CD4-positive, alpha-beta T cell (primary cell): ENCODE measurements at regions not wholly inside any gene's neighbourhood (a gene's known extent, or its start where the extent isn't known, plus 50 kb on each side); places are given as distances from the start of the nearest gene placed in this dataset.

Experiments
- ATAC-seq: fragments of 200-7000 bp; cut with Tn5 transposase; one replicate; pipeline ENCODE4 v1.10.0; 2022; ENCODE audit warnings: mild to moderate bottlenecking; ENCODE audit not compliant: poor library complexity
- CTCF ChIA-PET: fragments of 350-600 bp; sonication (Branson Sonifier 250); formaldehyde crosslinking; loops from one replicate; lab custom pipeline; 2021; ENCODE audit warnings: antibody characterized with exemption, inconsistent platforms; lab: Charles Lee
- POLR2A ChIA-PET: fragments of 350-600 bp; sonication (Branson Sonifier 250); formaldehyde crosslinking; loops from one replicate; lab custom pipeline; 2021; ENCODE audit warnings: antibody characterized with exemption, inconsistent platforms; lab: Charles Lee
- DNase-seq, 14 experiments: peaks; one replicate each; pipeline ENCODE4 v3.0.0-alpha.2; 2013 to 2020; ENCODE audit warnings: mixed read lengths in 2 of 14
- H3K27ac ChIP-seq, 2 donors: one replicate each; pipeline versions ENCODE4 v1.5.1 to v1.7.0; 2013; ENCODE audit warnings: low read length in 2 of 2, low read depth in 1 of 2, mild to moderate bottlenecking in 1 of 2
- H3K27me3 ChIP-seq, 2 experiments: 1 replicate in 1 of 2; 2 replicates in 1 of 2; pipeline versions ENCODE4 v1.6.1 to v1.7.0; 2013; ENCODE audit warnings: low read length in 2 of 2, control low read depth in 1 of 2, mild to moderate bottlenecking in 1 of 2, moderate library complexity in 1 of 2; ENCODE audit not compliant: insufficient read depth in 2 of 2, control insufficient read depth in 1 of 2
- H3K36me3 ChIP-seq: one replicate; pipeline ENCODE4 v1.6.1; 2013; ENCODE audit warnings: low read length, control low read depth; ENCODE audit not compliant: insufficient read depth
- H3K4me1 ChIP-seq: one replicate; pipeline ENCODE4 v1.6.1; 2013; ENCODE audit warnings: low read length, control low read depth; ENCODE audit not compliant: insufficient read depth
- H3K4me3 ChIP-seq: one replicate; pipeline ENCODE4 v1.5.1; 2013; ENCODE audit warnings: mild to moderate bottlenecking, low read length, moderate library complexity
- H3K9me3 ChIP-seq, 2 experiments: 1 replicate in 1 of 2; 2 replicates in 1 of 2; pipeline versions ENCODE4 v1.6.1 to v1.7.0; 2013; ENCODE audit warnings: low read length in 2 of 2, mild to moderate bottlenecking in 2 of 2, control low read depth in 1 of 2, moderate library complexity in 1 of 2; ENCODE audit not compliant: control insufficient read depth in 1 of 2, insufficient read depth in 1 of 2
- H3K27ac Mint-ChIP-seq: one replicate; pipeline ENCODE4 v1.8.0; 2020; ENCODE audit warnings: mixed read lengths
- H3K27me3 Mint-ChIP-seq: one replicate; pipeline ENCODE4 v1.8.0; 2021; ENCODE audit warnings: mixed read lengths
- H3K36me3 Mint-ChIP-seq: one replicate; pipeline ENCODE4 v1.8.0; 2021; ENCODE audit warnings: low read depth, mixed read lengths
- H3K4me1 Mint-ChIP-seq: one replicate; pipeline ENCODE4 v1.8.0; 2021; ENCODE audit warnings: low read depth, mixed read lengths
- H3K4me3 Mint-ChIP-seq: one replicate; pipeline ENCODE4 v1.8.0; 2020; ENCODE audit warnings: mild to moderate bottlenecking, mixed read lengths
- H3K9me3 Mint-ChIP-seq: one replicate; pipeline ENCODE4 v1.8.0; 2020; ENCODE audit warnings: mixed read lengths
- intact Hi-C, 2 experiments: fragments of 100-400 bp; cut with DNase I in 1 of 2; cut with micrococcal nuclease in 1 of 2; formaldehyde crosslinking; loops; one replicate each; pipeline versions ENCODE4 v1.15.1 to v1.9.0; 2023 to 2025; cut with DNase I, micrococcal nuclease
- TF ChIP-seq, protein P1 (sequence below): fragments of 200-600 bp; IDR thresholded peaks from one replicate; pipeline ENCODE4 v1.8.0; 2022; ENCODE audit warnings: antibody characterized with exemption, mild to moderate bottlenecking

DNA sequence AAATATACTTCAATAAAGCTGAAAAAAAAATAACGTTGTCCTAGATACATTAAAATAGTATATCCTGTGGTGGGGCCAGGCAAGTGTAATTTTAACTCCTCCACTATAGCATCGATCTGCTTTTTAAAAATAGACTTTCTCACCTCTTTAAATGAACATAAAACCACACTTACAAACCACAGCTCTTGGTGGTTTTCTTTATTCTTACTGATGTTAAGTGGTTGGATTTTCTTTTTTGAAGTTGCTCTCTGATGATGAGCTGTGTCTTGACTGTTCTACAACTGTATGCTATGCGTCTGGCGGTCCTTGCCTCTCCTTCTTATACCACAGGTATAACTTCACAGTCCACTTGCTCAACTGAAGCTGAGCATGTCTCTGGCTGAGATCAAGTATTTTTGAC lies 721.5 kb upstream of the KLHL1 start:
- CTCF ChIA-PET, result no interaction called here
- ATAC-seq, result no peak

DNA sequence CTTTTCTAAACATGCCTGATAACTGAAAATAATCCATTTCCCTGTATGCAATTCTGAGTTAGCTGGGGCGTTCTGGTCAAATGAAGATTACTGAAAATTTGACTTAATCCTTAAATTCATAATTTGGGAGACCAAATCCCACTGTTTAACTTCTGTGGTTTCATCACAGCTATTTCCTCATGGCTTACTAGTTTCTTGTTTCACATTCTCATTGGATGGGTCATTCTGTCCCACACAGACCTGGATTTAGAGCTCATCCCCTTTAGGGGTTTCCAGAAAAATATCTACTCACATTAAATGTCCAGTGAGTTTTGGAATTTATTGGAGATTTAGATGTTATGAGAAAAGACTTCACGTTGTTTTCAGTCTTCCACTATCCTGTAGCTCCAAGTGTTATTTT lies 709.3 kb upstream of the KLHL1 start:
- Histone ChIP-seq H3K4me3 (no peak overlapping the region), H3K36me3 (no peaks in the 10 kb centered on the region), H3K27ac (no peak overlapping the region), H3K27me3 (no peaks in the 10 kb centered on the region), H3K9me3 (peaks cover 0 to 3% of the 10 kb centered on the region in 2 experiments), H3K4me1 (no peaks in the 10 kb centered on the region)
- ATAC-seq, result no peak
- Mint-ChIP-seq H3K27me3 (no peaks in the 10 kb centered on the region), H3K4me3 (no peak overlapping the region), H3K27ac (no peak overlapping the region), H3K9me3 (peaks cover 4% of the 10 kb centered on the region), H3K4me1 (no peaks in the 10 kb centered on the region), H3K36me3 (no peaks in the 10 kb centered on the region)
- TF ChIP-seq, protein P1, sequence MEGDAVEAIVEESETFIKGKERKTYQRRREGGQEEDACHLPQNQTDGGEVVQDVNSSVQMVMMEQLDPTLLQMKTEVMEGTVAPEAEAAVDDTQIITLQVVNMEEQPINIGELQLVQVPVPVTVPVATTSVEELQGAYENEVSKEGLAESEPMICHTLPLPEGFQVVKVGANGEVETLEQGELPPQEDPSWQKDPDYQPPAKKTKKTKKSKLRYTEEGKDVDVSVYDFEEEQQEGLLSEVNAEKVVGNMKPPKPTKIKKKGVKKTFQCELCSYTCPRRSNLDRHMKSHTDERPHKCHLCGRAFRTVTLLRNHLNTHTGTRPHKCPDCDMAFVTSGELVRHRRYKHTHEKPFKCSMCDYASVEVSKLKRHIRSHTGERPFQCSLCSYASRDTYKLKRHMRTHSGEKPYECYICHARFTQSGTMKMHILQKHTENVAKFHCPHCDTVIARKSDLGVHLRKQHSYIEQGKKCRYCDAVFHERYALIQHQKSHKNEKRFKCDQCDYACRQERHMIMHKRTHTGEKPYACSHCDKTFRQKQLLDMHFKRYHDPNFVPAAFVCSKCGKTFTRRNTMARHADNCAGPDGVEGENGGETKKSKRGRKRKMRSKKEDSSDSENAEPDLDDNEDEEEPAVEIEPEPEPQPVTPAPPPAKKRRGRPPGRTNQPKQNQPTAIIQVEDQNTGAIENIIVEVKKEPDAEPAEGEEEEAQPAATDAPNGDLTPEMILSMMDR, result no peak
- CTCF ChIA-PET, result no interaction called here
- intact Hi-C loops, result no loop called here
- POLR2A ChIA-PET, result no interaction called here
- no peak for DNase-seq

More for the DNA sequence above, 721.5 kb upstream of the KLHL1 start:
- H3K4me1 Mint-ChIP-seq, result no peaks in the 10 kb centered on the region
- POLR2A ChIA-PET, result no interaction called here
- Histone ChIP-seq H3K9me3 (no peaks in the 10 kb centered on the region), H3K4me1 (no peaks in the 10 kb centered on the region), H3K27me3 (no peaks in the 10 kb centered on the region), H3K27ac (no peak overlapping the region), H3K4me3 (no peak overlapping the region), H3K36me3 (no peaks in the 10 kb centered on the region)
- H3K27ac Mint-ChIP-seq, result no peak overlapping the region
- H3K9me3 Mint-ChIP-seq, result peaks cover 5% of the 10 kb centered on the region
- no peak for DNase-seq
- H3K27me3 Mint-ChIP-seq, result no peaks in the 10 kb centered on the region
- no peak overlapping the region for H3K4me3 Mint-ChIP-seq
- H3K36me3 Mint-ChIP-seq, result no peaks in the 10 kb centered on the region
- intact Hi-C loops, result no loop called here
- TF ChIP-seq, protein P1, result no peak

DNA sequence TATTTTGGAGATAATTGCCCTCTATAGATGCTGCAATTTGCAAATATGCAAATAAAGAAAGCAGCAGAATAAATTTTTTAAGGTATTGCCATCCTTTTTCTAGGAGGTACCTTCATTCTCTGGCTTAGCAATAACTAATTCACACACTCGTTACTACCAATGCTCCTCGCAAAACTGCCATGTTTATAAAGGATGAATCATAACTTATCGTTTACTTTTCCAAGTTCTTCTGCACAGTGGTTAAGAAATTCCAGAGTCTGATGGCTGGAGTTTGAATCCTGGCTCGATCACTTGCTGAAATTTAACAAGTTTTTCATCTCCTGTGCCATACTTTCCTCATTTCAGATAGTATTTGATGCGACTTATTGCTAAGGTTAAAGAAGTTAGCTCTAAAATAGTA lies 708.6 kb upstream of the KLHL1 start:
- TF ChIP-seq, protein P1, result no peak
- H3K27me3 Mint-ChIP-seq, result no peaks in the 10 kb centered on the region
- no peak overlapping the region for H3K4me3 Mint-ChIP-seq
- H3K27ac Mint-ChIP-seq, result no peak overlapping the region
- H3K36me3 Mint-ChIP-seq, result no peaks in the 10 kb centered on the region
- H3K27me3 ChIP-seq, result no peaks in the 10 kb centered on the region
- ATAC-seq (no peak), DNase-seq (no peak)
- no peaks in the 10 kb centered on the region for H3K4me1 Mint-ChIP-seq
- ChIA-PET CTCF (no interaction called here), POLR2A (no interaction called here)
- H3K4me3 ChIP-seq, result no peak overlapping the region
- H3K36me3 ChIP-seq, result no peaks in the 10 kb centered on the region
- intact Hi-C loops, result no loop called here
- H3K4me1 ChIP-seq, result no peaks in the 10 kb centered on the region
- H3K27ac ChIP-seq, result no peak overlapping the region
- H3K9me3 Mint-ChIP-seq, result peaks cover 4% of the 10 kb centered on the region
- H3K9me3 ChIP-seq, result peaks cover 0 to 3% of the 10 kb centered on the region in 2 experiments
